HCT116 (cell line): ENCODE measurements at regions not wholly inside any gene's neighbourhood (a gene's known extent, or its start where the extent isn't known, plus 50 kb on each side); places are given as distances from the start of the nearest gene placed in this dataset.

Source experiments
- CTCF ChIP-seq, 3 experiments: fragments of 200-600 bp in 1 of 3; sonication (generic) in 1 of 3; IDR thresholded peaks in 2 of 3; conservative IDR thresholded peaks in 1 of 3; 2 replicates each; pipeline ENCODE4 v1.5.1; 2012 to 2017; ENCODE audit warnings: low read depth in 2 of 3, low read length in 2 of 3, antibody characterized with exemption in 1 of 3, borderline replicate concordance in 1 of 3, control low read depth in 1 of 3, mild to moderate bottlenecking in 1 of 3, mixed read lengths in 1 of 3, mixed run types in 1 of 3, moderate library complexity in 1 of 3; ENCODE audit not compliant: insufficient read depth in 1 of 3
- EZH2 ChIP-seq: fragments of 200-600 bp; sonication (generic); IDR thresholded peaks from 2 replicates; pipeline ENCODE4 v1.6.1; 2017; ENCODE audit warnings: antibody characterized with exemption, mixed run types
- POLR2AphosphoS5 ChIP-seq: IDR thresholded peaks from 2 replicates; pipeline ENCODE4 v1.6.1; 2011; ENCODE audit warnings: mild to moderate bottlenecking, low read depth, low read length, moderate library complexity
- YY1 ChIP-seq: IDR thresholded peaks from 2 replicates; pipeline ENCODE4 v1.6.1; 2011; ENCODE audit warnings: low read length, low read depth, moderate library complexity, mild to moderate bottlenecking; ENCODE audit not compliant: insufficient replicate concordance; ENCODE audit errors: extremely low read depth

GRCh38 chr11:79720115-79720514 is 279.3 kb upstream of the TENM4 start:
- no peak for TF ChIP-seq CTCF (IDR thresholded peaks at IDR 0.05 in 2 of 3, conservative IDR thresholded peaks at IDR 0.05 in 1 of 3; ENCODE audit: borderline replicate concordance in 1 of 3, insufficient read depth in 1 of 3, low read depth in 2 of 3, low read length in 2 of 3)
- no peak for TF ChIP-seq YY1
- TF ChIP-seq EZH2: no peak
- TF ChIP-seq POLR2AphosphoS5: no peak
